ENCODE measurements at regions not wholly inside any gene's neighbourhood (a gene's known extent, or its start where the extent isn't known, plus 50 kb on each side); places are given as distances from the start of the nearest gene placed in this dataset.

- TF ChIP-seq PKNOX1 (IDR thresholded peaks at IDR 0.05) (no peak), SP1 (IDR thresholded peaks at IDR 0.05) (no peak), ZNF384 (IDR thresholded peaks at IDR 0.05) (no peak), NFRKB (IDR thresholded peaks at IDR 0.05) (no peak), HDGF (IDR thresholded peaks at IDR 0.05; ENCODE audit: borderline replicate concordance) (no peak), TARDBP (IDR thresholded peaks at IDR 0.05) (no peak), BHLHE40 (IDR thresholded peaks at IDR 0.05; ENCODE audit: borderline replicate concordance) (no peak), SUZ12 (IDR thresholded peaks at IDR 0.05) (no peak), L3MBTL2 (conservative IDR thresholded peaks at IDR 0.05) (no peak), FOXA1 (IDR thresholded peaks at IDR 0.05) (no peak), FOXM1 (IDR thresholded peaks at IDR 0.05; ENCODE audit: borderline replicate concordance) (no peak)
Observed at GRCh38 chr10:106302961-106303360, 861.5 kb downstream of the SORCS1 start.

Data from HEK293T (cell line).